Activated CD4-positive, alpha-beta T cell treated with anti-CD3 and anti-CD28 coated beads for 48 hours (primary cell): ENCODE measurements at regions not wholly inside any gene's neighbourhood (a gene's known extent, or its start where the extent isn't known, plus 50 kb on each side); places are given as distances from the start of the nearest gene placed in this dataset.
"Not testable (repeated sequence)": the region's sequence is repeated elsewhere in the genome, so short reads cannot be mapped to it uniquely, and the experiment has no call there.

Experiments
- DNase-seq: peaks from one replicate; pipeline ENCODE4 v3.0.0-alpha.2; 2020

- not testable (repeated sequence) for DNase-seq
Measured at GRCh38 chr12:91711925-91712324, 433.7 kb downstream of the BTG1 start.

- no peak for DNase-seq
Measured at GRCh38 chr12:91706466-91706865, 439.2 kb downstream of the BTG1 start.

- no peak for DNase-seq
Measured at GRCh38 chr12:91704446-91704845, 441.2 kb downstream of the BTG1 start.

GRCh38 chr12:91703491-91704283 is 442.0 kb downstream of the BTG1 start:
- DNase-seq, result no peak

GRCh38 chr12:91702843-91703425 is 442.7 kb downstream of the BTG1 start:
- DNase-seq, result no peak

- DNase-seq, result no peak
Measured at GRCh38 chr12:91695964-91696363, 449.7 kb downstream of the BTG1 start.

- DNase-seq, result not testable (repeated sequence)
Measured at GRCh38 chr12:91695406-91695805, 450.2 kb downstream of the BTG1 start.

- no peak for DNase-seq
Measured at GRCh38 chr12:91690531-91690930, 455.1 kb downstream of the BTG1 start.

GRCh38 chr12:91687052-91688017 is 458.3 kb downstream of the BTG1 start:
- DNase-seq, result peak; percentile 9

GRCh38 chr12:91685917-91686316 is 459.7 kb downstream of the BTG1 start:
- DNase-seq, result no peak

- DNase-seq, result no peak
Measured at GRCh38 chr12:91681751-91682150, 463.9 kb downstream of the BTG1 start.

- no peak for DNase-seq
Measured at GRCh38 chr12:91680864-91681263, 464.8 kb downstream of the BTG1 start.

GRCh38 chr12:91677556-91677955 is 468.1 kb downstream of the BTG1 start:
- DNase-seq, result no peak

GRCh38 chr12:91675401-91675800 is 470.2 kb downstream of the BTG1 start:
- DNase-seq, result no peak

- DNase-seq, result no peak
Measured at GRCh38 chr12:91672130-91672529, 473.5 kb downstream of the BTG1 start.

GRCh38 chr12:91667694-91668093 is 478.0 kb downstream of the BTG1 start:
- DNase-seq, result no peak

GRCh38 chr12:91663744-91664143 is 481.1 kb upstream of the DCN start:
- no peak for DNase-seq

- DNase-seq, result no peak
Measured at GRCh38 chr12:91663310-91663709, 480.7 kb upstream of the DCN start.

- DNase-seq, result no peak
Measured at GRCh38 chr12:91662021-91662420, 479.4 kb upstream of the DCN start.

- DNase-seq, result no peak
Measured at GRCh38 chr12:91657032-91657431, 474.4 kb upstream of the DCN start.

GRCh38 chr12:91655966-91656365 is 473.3 kb upstream of the DCN start:
- DNase-seq, result no peak

GRCh38 chr12:91654087-91654486 is 471.5 kb upstream of the DCN start:
- no peak for DNase-seq

- DNase-seq, result no peak
Measured at GRCh38 chr12:91651728-91652127, 469.1 kb upstream of the DCN start.

GRCh38 chr12:91643763-91644162 is 461.1 kb upstream of the DCN start:
- no peak for DNase-seq
